KMS-11 (cell line): ENCODE measurements at regions not wholly inside any gene's neighbourhood (a gene's known extent, or its start where the extent isn't known, plus 50 kb on each side); places are given as distances from the start of the nearest gene placed in this dataset.

Source experiments
- H2AFZ ChIP-seq: fragments of 200-600 bp; sonication (generic); 2 replicates; pipeline ENCODE4 v1.6.1; 2016; ENCODE audit warnings: antibody characterized with exemption, mixed run types, low read depth
- H3K27ac ChIP-seq: fragments of 200-600 bp; sonication (generic); 2 replicates; pipeline ENCODE4 v1.6.1; 2016; ENCODE audit warnings: mild to moderate bottlenecking, mixed run types
- H3K27me3 ChIP-seq: fragments of 200-600 bp; sonication (generic); 2 replicates; pipeline ENCODE4 v1.6.1; 2017; ENCODE audit warnings: mild to moderate bottlenecking, low read depth, mixed run types, moderate library complexity; ENCODE audit not compliant: insufficient read depth
- H3K36me3 ChIP-seq: fragments of 200-600 bp; sonication (generic); 2 replicates; pipeline ENCODE4 v1.6.1; 2017; ENCODE audit warnings: mild to moderate bottlenecking, mixed run types; ENCODE audit not compliant: insufficient read depth
- H3K4me1 ChIP-seq: fragments of 200-600 bp; sonication (generic); 2 replicates; pipeline ENCODE4 v1.6.1; 2016; ENCODE audit warnings: mild to moderate bottlenecking, low read depth, mixed run types; ENCODE audit not compliant: poor library complexity, severe bottlenecking
- H3K4me2 ChIP-seq: fragments of 200-600 bp; sonication (generic); 2 replicates; pipeline ENCODE4 v1.7.0; 2016; ENCODE audit warnings: mild to moderate bottlenecking, mixed run types
- H3K4me3 ChIP-seq: fragments of 200-600 bp; sonication (generic); IDR thresholded peaks from 2 replicates; pipeline ENCODE4 v1.6.1; 2017; ENCODE audit warnings: low read depth, low read length, mixed read lengths; ENCODE audit not compliant: insufficient read depth
- H3K79me2 ChIP-seq: fragments of 200-600 bp; sonication (generic); 2 replicates; pipeline ENCODE4 v1.6.1; 2016; ENCODE audit warnings: low read depth, mixed run types; ENCODE audit not compliant: insufficient read depth
- H3K9ac ChIP-seq: fragments of 200-600 bp; sonication (generic); 2 replicates; pipeline ENCODE4 v1.6.1; 2016; ENCODE audit warnings: mild to moderate bottlenecking, mixed run types
- H4K20me1 ChIP-seq: fragments of 200-600 bp; sonication (generic); 2 replicates; pipeline ENCODE4 v1.6.1; 2016; ENCODE audit warnings: mild to moderate bottlenecking, mixed run types; ENCODE audit not compliant: insufficient read depth
- CTCF ChIP-seq: fragments of 200-600 bp; sonication (generic); conservative IDR thresholded peaks from 2 replicates; pipeline ENCODE4 v1.6.1; 2017; ENCODE audit warnings: low read depth, mild to moderate bottlenecking, antibody characterized with exemption, low read length, moderate library complexity, mixed read lengths

- peaks cover 17% of the 10 kb centered on the region for H3K4me1 ChIP-seq
- H3K9ac ChIP-seq = no peak overlapping the region
- TF ChIP-seq CTCF = no peak
- no peak overlapping the region for H3K4me3 ChIP-seq
- no peak overlapping the region for H3K4me2 ChIP-seq
- peaks cover 28% of the 10 kb centered on the region; the same call in 1 of the 2 replicates for H3K27me3 ChIP-seq
- H3K79me2 ChIP-seq = no peaks in the 10 kb centered on the region
- no peaks in the 10 kb centered on the region for H3K36me3 ChIP-seq
- H2AFZ ChIP-seq = no peak overlapping the region
- H3K27ac ChIP-seq = no peak overlapping the region
- no peaks in the 10 kb centered on the region for H4K20me1 ChIP-seq
Measured at GRCh38 chr20:57898332-57898731, 188.5 kb upstream of the PMEPA1 start.

GRCh38 chr20:57897891-57898290 is 188.1 kb upstream of the PMEPA1 start:
- no peak for TF ChIP-seq CTCF
- H3K36me3 ChIP-seq = no peaks in the 10 kb centered on the region
- no peak overlapping the region for H3K4me3 ChIP-seq
- no peak overlapping the region for H3K9ac ChIP-seq
- peaks cover 13% of the 10 kb centered on the region for H3K4me1 ChIP-seq
- no peak overlapping the region for H3K27ac ChIP-seq
- H2AFZ ChIP-seq = no peak overlapping the region
- no peak overlapping the region for H3K4me2 ChIP-seq
- peaks cover 33% of the 10 kb centered on the region; the same call in 1 of the 2 replicates for H3K27me3 ChIP-seq
- H4K20me1 ChIP-seq = no peaks in the 10 kb centered on the region
- no peaks in the 10 kb centered on the region for H3K79me2 ChIP-seq

- Histone ChIP-seq H3K79me2 (no peaks in the 10 kb centered on the region), H2AFZ (no peak overlapping the region), H3K4me1 (peaks cover 7% of the 10 kb centered on the region), H3K27me3 (peaks cover 35% of the 10 kb centered on the region; the same call in 1 of the 2 replicates), H3K4me3 (no peak overlapping the region), H3K4me2 (no peak overlapping the region), H3K27ac (no peak overlapping the region), H3K36me3 (no peaks in the 10 kb centered on the region), H3K9ac (no peak overlapping the region), H4K20me1 (no peaks in the 10 kb centered on the region)
- TF ChIP-seq CTCF = no peak
Measured at GRCh38 chr20:57897156-57897874, 187.5 kb upstream of the PMEPA1 start.

GRCh38 chr20:57896563-57896962 is 186.7 kb upstream of the PMEPA1 start:
- H4K20me1 ChIP-seq = no peaks in the 10 kb centered on the region
- H3K4me2 ChIP-seq = no peak overlapping the region
- H3K4me1 ChIP-seq = no peaks in the 10 kb centered on the region
- H3K27ac ChIP-seq = no peak overlapping the region
- no peak overlapping the region for H3K9ac ChIP-seq
- H3K36me3 ChIP-seq = no peaks in the 10 kb centered on the region
- no peak overlapping the region for H2AFZ ChIP-seq
- TF ChIP-seq CTCF = no peak
- H3K79me2 ChIP-seq = no peaks in the 10 kb centered on the region
- no peak overlapping the region for H3K4me3 ChIP-seq
- H3K27me3 ChIP-seq = peaks cover 36% of the 10 kb centered on the region; the same call in 1 of the 2 replicates
